Fibroblast of lung (primary cell): ENCODE measurements at regions not wholly inside any gene's neighbourhood (a gene's known extent, or its start where the extent isn't known, plus 50 kb on each side); places are given as distances from the start of the nearest gene placed in this dataset.

Source experiments
- DNase-seq, 2 donors: peaks; one replicate each; pipeline versions ENCODE4 v3.0.0 to v3.0.0-alpha.2; 2010; ENCODE audit warnings: low read depth in 2 of 2
- H2AFZ ChIP-seq: 2 replicates; pipeline ENCODE4 v1.5.1; 2012; ENCODE audit warnings: low read length, control low read depth, inconsistent platforms
- H3K27ac ChIP-seq: 2 replicates; pipeline ENCODE4 v1.5.1; 2011; ENCODE audit warnings: low read length, control low read depth; ENCODE audit not compliant: insufficient read depth
- H3K27me3 ChIP-seq: 2 replicates; pipeline ENCODE4 v1.5.1; 2011; ENCODE audit warnings: mild to moderate bottlenecking, low read length; ENCODE audit not compliant: control insufficient read depth, insufficient read depth
- H3K36me3 ChIP-seq: 2 replicates; pipeline ENCODE4 v1.5.1; 2011; ENCODE audit warnings: low read length; ENCODE audit not compliant: control insufficient read depth, insufficient read depth
- H3K4me1 ChIP-seq: 2 replicates; pipeline ENCODE4 v1.5.1; 2011; ENCODE audit warnings: low read length; ENCODE audit not compliant: control insufficient read depth, insufficient read depth; ENCODE audit errors: extremely low read depth
- H3K4me2 ChIP-seq: 2 replicates; pipeline ENCODE4 v1.5.1; 2011; ENCODE audit warnings: low read length, control low read depth; ENCODE audit not compliant: insufficient read depth; ENCODE audit errors: extremely low read depth
- H3K4me3 ChIP-seq, 4 experiments: fragments of 200-600 bp in 1 of 4; sonication (generic) in 1 of 4; replicated peaks in 1 of 4; 2 replicates each; pipeline ENCODE4 v1.5.1; 2011 to 2016; ENCODE audit warnings: low read length in 4 of 4, low read depth in 3 of 4, mild to moderate bottlenecking in 3 of 4, control low read depth in 2 of 4, inconsistent platforms in 1 of 4, mixed read lengths in 1 of 4; ENCODE audit not compliant: insufficient read depth in 1 of 4; ENCODE audit errors: control extremely low read depth in 1 of 4
- H3K79me2 ChIP-seq: 2 replicates; pipeline ENCODE4 v1.5.1; 2012; ENCODE audit warnings: mild to moderate bottlenecking, low read length, inconsistent platforms; ENCODE audit not compliant: control insufficient read depth, insufficient read depth
- H3K9ac ChIP-seq: 2 replicates; pipeline ENCODE4 v1.5.1; 2011; ENCODE audit warnings: mild to moderate bottlenecking, low read length, control low read depth; ENCODE audit not compliant: insufficient read depth
- H3K9me3 ChIP-seq: 2 replicates; pipeline ENCODE4 v1.5.1; 2012; ENCODE audit warnings: low read depth, low read length; ENCODE audit not compliant: control insufficient read depth, insufficient read depth
- H4K20me1 ChIP-seq: 2 replicates; pipeline ENCODE4 v1.5.1; 2011; ENCODE audit warnings: low read length; ENCODE audit not compliant: control insufficient read depth, insufficient read depth; ENCODE audit errors: extremely low read depth
- EZH2 ChIP-seq: IDR thresholded peaks from 2 replicates; pipeline ENCODE4 v1.5.1; 2012; ENCODE audit warnings: low read length, control low read depth, mild to moderate bottlenecking; ENCODE audit errors: missing control alignments
- TF ChIP-seq, protein P1 (sequence below), 2 donors: IDR thresholded peaks in 1 of 2; conservative IDR thresholded peaks in 1 of 2; 1 replicate in 1 of 2; 2 replicates in 1 of 2; pipeline ENCODE4 v1.5.1; 2011 to 2012; ENCODE audit warnings: low read length in 2 of 2, control low read depth in 1 of 2, inconsistent platforms in 1 of 2, low read depth in 1 of 2, mild to moderate bottlenecking in 1 of 2

DNA sequence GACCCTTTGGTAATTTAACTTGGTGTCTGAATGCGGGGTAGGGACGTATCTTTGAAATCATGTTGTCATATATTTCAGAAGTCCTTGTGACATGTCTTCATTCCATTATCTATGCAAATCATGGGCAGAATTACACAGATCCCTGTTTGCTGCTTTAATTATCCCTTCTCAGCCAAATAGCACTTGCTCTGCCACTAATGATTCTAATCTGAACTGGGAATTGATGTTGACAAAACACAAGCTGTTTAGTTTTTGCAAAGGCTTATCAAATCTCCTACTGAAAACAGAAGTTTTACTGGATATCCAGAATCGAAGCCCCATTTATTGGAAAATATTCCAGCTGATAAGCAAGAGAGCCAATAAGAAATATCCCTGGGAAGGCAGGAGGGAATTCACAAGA is 205.9 kb upstream of the COX10 start:
- Histone ChIP-seq H3K79me2 (no peaks in the 10 kb centered on the region), H3K4me1 (no peaks in the 10 kb centered on the region), H2AFZ (no peak overlapping the region), H3K36me3 (no peaks in the 10 kb centered on the region), H3K9ac (no peak overlapping the region), H4K20me1 (no peaks in the 10 kb centered on the region), H3K9me3 (no peaks in the 10 kb centered on the region), H3K4me3 (no peak overlapping the region), H3K4me2 (no peak overlapping the region), H3K27me3 (no peaks in the 10 kb centered on the region), H3K27ac (no peak overlapping the region)
- no peak for TF ChIP-seq EZH2
- TF ChIP-seq, protein P1, sequence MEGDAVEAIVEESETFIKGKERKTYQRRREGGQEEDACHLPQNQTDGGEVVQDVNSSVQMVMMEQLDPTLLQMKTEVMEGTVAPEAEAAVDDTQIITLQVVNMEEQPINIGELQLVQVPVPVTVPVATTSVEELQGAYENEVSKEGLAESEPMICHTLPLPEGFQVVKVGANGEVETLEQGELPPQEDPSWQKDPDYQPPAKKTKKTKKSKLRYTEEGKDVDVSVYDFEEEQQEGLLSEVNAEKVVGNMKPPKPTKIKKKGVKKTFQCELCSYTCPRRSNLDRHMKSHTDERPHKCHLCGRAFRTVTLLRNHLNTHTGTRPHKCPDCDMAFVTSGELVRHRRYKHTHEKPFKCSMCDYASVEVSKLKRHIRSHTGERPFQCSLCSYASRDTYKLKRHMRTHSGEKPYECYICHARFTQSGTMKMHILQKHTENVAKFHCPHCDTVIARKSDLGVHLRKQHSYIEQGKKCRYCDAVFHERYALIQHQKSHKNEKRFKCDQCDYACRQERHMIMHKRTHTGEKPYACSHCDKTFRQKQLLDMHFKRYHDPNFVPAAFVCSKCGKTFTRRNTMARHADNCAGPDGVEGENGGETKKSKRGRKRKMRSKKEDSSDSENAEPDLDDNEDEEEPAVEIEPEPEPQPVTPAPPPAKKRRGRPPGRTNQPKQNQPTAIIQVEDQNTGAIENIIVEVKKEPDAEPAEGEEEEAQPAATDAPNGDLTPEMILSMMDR (conservative IDR thresholded peaks at IDR 0.05 in 1 of 2, IDR thresholded peaks at IDR 0.05 in 1 of 2; ENCODE audit: low read depth in 1 of 2, low read length in 2 of 2): no peak
- DNase-seq: no peak

DNA sequence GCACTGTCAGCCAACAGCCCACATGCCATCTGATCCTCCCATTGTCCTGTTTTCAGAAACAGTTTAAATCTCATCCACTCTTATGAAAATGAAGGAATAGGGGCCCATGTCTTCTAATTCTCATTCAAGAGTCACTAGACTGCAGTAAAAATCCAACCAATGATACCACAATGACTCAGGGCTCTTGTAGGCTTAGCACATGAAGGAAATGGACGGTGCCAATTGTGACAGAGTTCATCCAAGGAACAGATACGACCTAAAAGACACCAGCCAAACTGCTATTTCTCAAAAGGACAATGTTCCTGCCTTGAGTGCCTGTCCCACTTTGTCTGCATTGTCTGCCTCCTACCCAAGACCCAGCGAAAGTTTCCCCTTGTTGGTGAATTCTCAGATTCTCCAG is 204.8 kb upstream of the COX10 start:
- Histone ChIP-seq H4K20me1 (no peaks in the 10 kb centered on the region), H3K79me2 (no peaks in the 10 kb centered on the region), H3K27me3 (no peaks in the 10 kb centered on the region), H3K9me3 (no peaks in the 10 kb centered on the region), H3K4me1 (no peaks in the 10 kb centered on the region), H3K4me2 (no peak overlapping the region), H2AFZ (no peak overlapping the region), H3K36me3 (no peaks in the 10 kb centered on the region), H3K27ac (no peak overlapping the region), H3K4me3 (no peak overlapping the region), H3K9ac (no peak overlapping the region)
- peak; percentile 66 to 79 for DNase-seq
- TF ChIP-seq, protein P1 (conservative IDR thresholded peaks at IDR 0.05 in 1 of 2, IDR thresholded peaks at IDR 0.05 in 1 of 2; ENCODE audit: low read depth in 1 of 2, low read length in 2 of 2): no peak
- TF ChIP-seq EZH2: no peak

DNA sequence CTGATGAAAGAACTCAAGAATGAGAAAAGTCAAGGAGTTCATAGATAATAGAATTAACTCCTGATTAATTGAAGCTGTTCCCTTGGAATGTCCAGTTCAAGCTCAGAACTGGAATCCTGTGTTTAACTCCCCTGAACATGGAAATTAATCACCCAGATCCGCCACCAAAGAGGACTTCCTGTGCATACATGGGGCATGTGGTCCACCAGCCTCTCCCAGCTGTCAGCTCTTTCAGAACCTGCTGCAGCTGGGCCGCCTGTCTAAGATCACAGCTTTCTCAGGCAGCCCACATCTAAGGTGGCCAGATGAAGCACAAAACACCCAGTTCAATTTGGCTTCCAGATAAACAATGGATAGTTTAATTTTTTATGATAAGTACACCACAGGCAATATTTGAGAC is 203.7 kb upstream of the COX10 start:
- Histone ChIP-seq H3K27me3 (no peaks in the 10 kb centered on the region), H2AFZ (no peak overlapping the region), H4K20me1 (no peaks in the 10 kb centered on the region), H3K36me3 (no peaks in the 10 kb centered on the region), H3K79me2 (no peaks in the 10 kb centered on the region), H3K9ac (no peak overlapping the region), H3K27ac (no peak overlapping the region), H3K4me1 (no peaks in the 10 kb centered on the region), H3K4me2 (no peak overlapping the region), H3K9me3 (no peaks in the 10 kb centered on the region), H3K4me3 (no peak overlapping the region)
- TF ChIP-seq, protein P1 (conservative IDR thresholded peaks at IDR 0.05 in 1 of 2, IDR thresholded peaks at IDR 0.05 in 1 of 2; ENCODE audit: low read depth in 1 of 2, low read length in 2 of 2): no peak
- no peak for TF ChIP-seq EZH2
- peak in 1 of 2 donors; percentile 21 for DNase-seq
